ENCODE measurements at regions not wholly inside any gene's neighbourhood (a gene's known extent, or its start where the extent isn't known, plus 50 kb on each side); places are given as distances from the start of the nearest gene placed in this dataset.
A peak's percentile ranks its signal among the peaks of the same experiment; 100 is the strongest.

DNA sequence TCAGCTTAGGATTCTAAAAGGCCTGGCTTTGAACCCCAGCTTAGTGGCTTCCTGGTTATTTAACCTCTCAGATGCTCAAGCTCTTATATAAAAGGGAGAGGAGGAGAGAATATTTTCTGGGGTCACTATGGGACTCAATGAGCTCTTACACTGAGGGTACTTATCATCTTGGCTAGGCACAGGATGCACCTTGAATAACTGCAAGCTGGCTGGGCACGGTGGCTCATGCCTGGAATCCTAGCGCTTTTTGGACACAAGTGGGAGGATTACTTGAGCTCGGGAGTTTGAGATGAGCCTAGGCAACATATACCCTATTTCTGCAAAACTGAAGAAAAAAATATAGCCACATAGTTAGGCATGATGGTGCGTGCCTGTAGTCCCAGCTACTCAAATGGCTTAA lies 665.3 kb upstream of the RBFOX1 start:
- DNase-seq (ENCODE audit: low read depth) = no peak

- no peak for DNase-seq (ENCODE audit: low read depth)
These were observed 667.5 kb upstream of the RBFOX1 start for GRCh38 chr16:6665126-6665525.

GRCh38 chr16:6663668-6664067 lies 669.0 kb upstream of the RBFOX1 start:
- no peak for DNase-seq (ENCODE audit: low read depth)

GRCh38 chr16:6656760-6657159 lies 675.9 kb upstream of the RBFOX1 start:
- DNase-seq (ENCODE audit: low read depth) = no peak

GRCh38 chr16:6646891-6647290 lies 685.8 kb upstream of the RBFOX1 start:
- no peak for DNase-seq (ENCODE audit: low read depth)

DNA sequence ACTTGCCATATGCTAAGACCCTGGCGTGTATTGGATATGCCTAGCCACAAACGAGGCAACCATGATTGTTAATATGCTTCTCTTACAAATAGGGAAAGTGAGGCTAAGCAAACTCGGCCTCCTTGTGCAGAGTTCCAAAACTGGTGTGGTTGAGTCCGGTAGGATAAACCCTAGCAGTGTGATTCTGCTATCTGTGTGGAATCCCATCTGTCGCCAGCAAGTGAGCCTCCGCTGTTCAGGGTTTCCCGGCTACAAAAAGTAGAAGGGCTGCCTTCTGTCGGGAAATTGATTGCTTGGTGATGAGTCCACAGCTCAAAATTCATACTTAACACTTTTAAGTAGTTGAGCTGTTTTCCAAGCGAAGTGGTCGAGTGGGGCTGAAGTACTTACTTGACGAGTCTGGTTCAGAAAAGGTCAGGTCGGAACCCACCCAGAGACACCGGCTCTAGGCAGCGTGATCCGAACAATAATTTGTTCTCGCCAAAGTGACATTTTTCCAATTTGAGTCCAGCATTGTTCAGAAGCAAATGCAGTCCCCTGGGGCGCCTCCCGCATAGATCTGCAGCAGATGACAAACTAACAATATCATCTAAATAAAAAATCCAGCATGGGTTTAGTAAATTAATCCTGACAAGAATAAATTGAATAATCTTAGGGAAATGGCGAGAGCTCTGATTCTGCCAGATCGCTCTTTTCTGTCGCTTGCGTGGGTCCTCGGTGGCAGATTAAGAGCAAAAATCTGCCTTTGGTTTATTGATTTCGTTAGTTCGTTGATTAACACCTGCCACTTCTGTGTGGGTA lies 686.7 kb upstream of the RBFOX1 start:
- no peak for DNase-seq (ENCODE audit: low read depth)

DNA sequence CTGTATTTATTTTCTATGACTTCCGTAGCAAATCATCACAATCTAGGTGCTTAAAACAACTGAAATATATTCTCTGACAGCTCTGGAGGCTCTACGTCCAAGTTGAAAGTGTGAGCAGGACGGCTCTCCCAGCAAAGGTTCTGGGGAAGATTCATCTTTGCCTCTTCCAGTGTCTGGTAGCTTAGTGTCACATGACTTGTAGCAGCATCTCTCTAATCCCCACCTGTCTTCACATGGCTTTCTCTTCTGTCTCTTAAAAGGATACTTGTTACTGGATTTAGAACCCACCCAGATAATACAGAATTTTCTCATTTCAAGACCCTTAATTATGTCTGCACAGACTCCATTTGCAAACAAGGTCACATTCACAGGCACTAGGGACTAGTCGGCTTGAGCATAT lies 687.7 kb upstream of the RBFOX1 start:
- no peak for DNase-seq (ENCODE audit: low read depth)

DNA sequence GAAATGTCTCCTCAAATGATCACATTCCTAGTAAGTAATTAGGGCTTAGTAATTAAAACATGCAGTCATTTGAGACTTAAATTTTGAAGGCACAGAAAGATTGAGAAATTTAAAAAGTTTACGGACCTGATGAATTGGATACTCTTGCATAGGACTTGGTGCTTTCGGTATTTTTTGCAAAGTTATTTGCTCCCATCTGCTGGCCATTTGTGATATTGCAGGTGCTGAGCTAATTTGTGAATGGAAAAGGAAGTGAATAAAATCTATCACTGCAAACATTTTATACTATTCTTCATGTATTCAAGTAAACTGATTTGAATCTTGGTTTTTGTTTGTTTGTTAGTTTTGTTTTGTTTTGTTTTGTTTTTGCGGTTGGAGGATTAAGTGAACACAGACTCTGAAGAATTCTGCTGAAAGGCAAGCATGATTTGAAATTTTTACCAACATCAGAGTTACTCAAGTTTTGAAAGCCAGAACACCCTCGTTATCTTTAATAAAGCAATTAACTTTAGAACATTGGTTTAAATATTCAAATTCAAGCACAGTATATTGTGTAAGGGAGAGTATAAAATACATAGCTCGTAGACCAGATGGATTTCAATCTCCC lies 689.5 kb upstream of the RBFOX1 start:
- peak; percentile 45 for DNase-seq (ENCODE audit: low read depth)

- DNase-seq (ENCODE audit: low read depth) = no peak
These were observed 690.4 kb upstream of the RBFOX1 start for GRCh38 chr16:6642271-6642670.

DNA sequence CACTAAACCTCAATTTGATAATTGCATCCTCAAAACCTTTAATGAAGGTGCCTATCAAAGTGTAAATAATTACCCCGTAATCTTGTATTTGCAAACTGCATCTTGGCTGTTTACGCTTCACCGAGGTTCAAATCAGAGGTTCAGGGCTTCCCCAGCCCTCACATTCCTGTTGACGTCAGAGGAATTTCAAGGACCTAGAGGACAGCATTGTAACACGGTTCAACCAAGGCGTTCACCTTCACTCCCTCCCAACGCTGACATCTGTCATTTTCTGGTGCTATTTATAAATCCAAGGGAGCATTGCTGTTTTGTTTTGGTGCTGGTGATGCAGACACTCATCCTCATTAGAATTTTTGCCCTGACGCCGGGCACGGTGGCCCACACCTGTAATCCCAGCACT lies 691.6 kb upstream of the RBFOX1 start:
- no peak for DNase-seq (ENCODE audit: low read depth)

DNA sequence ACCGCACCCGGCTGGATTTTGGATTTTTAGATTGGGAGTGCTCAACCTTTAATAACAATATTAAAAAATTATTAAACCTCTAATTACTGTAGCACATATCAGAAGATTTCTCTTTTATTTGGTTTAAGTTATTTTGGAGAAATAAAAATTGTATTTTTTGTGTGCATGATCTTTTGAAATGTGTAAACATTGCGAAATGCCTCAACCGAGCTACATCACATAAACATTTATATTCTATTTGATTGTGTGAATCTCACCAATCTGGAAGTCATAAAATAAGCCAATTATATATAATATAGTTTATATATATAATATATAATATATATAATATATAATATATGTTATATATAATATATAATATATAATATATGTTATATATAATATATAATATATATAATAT lies 696.2 kb upstream of the RBFOX1 start:
- DNase-seq (ENCODE audit: low read depth) = no peak

DNA sequence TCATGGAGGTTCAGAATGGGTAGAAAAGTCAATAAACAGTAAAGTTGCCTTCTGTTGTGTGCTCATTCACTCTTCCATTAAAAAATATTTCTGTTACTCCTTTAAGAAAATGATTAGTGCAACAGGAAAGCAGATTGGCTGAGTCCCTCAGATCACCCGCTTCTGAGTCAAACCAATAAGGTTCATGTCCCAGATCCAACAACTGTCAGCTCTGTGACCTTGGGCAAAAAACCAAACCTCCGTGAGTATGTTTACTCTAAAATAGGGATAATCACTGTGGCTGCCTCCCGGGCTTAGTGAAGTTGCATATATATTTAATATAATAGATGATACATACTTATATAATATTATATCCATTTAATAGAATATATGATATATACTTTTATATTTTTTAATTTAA lies 698.5 kb upstream of the RBFOX1 start:
- no peak for DNase-seq (ENCODE audit: low read depth)

DNA sequence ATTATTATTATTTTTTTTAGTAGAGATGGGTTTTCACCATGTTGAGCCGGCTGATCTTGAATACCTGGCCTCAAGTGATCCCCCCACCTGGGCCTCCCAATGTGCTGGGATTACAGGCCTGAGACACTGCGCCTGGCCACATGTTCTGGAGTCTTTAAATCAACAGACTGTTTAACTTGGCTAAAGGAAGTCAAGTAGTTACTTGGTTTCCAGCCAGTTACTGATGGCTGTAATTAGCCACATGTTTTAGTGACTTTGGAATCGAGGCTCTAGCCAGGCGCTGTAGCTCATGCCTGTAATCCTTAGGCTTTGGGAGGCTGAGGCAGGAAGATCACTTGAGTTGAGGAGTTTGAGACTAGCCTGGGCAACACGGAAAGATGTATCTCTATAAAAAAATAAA lies 699.2 kb upstream of the RBFOX1 start:
- DNase-seq (ENCODE audit: low read depth) = no peak

DNA sequence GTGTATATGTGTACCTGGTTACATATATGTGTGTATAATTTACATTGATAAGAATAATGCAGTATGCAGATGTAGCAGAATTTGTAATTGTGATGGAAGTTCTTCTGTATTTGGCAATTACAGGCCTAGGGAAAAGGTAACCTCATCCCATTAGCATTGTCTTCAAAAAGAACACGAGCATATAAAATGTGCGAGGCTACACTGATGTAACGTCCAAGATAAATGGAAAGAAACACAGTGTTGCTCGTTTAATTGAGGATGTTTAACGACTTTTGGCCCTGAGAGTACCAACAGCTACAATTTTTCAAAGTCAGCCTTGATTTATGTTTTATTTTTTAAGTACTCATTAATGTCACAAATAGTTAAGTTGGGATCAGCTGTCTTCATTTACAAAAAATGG lies 703.5 kb upstream of the RBFOX1 start:
- no peak for DNase-seq (ENCODE audit: low read depth)

DNA sequence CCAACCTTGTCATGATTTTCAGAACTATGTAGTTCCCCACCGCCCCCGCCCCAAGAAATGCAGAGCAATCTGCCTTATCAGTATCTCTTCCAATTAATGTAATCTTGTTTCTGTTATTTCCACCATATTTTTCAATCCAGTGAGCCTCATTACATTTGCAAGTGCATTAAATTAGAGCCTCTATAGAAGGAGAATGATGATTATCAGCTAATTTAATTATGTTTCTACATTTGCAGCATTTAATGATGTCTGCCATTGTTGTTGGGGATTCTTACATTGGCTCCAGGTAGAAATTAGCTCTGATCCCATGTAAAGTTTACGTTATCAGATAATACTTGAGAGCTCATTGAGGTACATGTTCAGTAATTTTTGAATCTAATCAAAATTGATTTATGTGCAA lies 707.0 kb upstream of the RBFOX1 start:
- no peak for DNase-seq (ENCODE audit: low read depth)

GRCh38 chr16:6618874-6619273 lies 713.8 kb upstream of the RBFOX1 start:
- DNase-seq (ENCODE audit: low read depth) = no peak

- no peak for DNase-seq (ENCODE audit: low read depth)
These were observed 715.9 kb upstream of the RBFOX1 start for GRCh38 chr16:6616746-6617145.

DNA sequence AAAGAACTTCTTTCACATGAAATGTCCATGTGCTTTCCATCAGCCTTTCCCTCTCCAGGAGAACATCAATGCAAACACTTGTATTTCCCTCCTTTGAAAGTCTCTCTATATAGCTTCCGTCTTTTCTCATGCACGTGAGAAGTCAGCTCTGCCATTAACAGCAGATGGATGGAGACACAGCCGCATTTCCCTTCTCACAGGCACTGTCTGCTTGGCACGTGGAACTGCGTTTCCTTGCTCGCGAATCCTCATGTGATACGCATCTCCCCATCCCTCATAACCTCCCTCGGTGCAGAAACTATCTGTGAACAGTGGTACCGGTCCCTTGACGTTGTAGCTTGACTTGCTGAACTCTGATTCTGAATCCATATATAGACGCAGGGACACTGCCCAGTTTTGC lies 717.0 kb upstream of the RBFOX1 start:
- no peak for DNase-seq (ENCODE audit: low read depth)

GRCh38 chr16:6611535-6611934 lies 721.1 kb upstream of the RBFOX1 start:
- DNase-seq (ENCODE audit: low read depth) = no peak

DNA sequence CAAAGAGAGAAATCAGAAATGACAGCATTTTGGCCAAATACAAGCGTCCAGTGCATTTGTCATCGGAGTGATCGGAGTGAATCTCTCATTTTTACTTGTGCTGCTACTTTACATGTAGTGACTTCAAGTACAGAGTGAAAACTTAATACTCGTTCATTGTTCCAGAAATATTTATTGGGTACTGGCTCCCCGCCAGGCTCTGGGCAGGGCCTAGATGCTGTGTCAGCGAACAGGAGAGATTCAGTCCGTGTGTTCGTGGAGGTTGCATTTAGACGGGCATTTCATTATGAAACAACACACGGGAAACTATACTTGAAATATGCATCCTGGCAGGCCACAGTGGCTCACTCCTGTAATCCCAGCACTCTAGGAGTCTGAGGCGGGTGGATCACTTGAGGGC lies 727.2 kb upstream of the RBFOX1 start:
- no peak for DNase-seq (ENCODE audit: low read depth)

- no peak for DNase-seq (ENCODE audit: low read depth)
These were observed 728.8 kb upstream of the RBFOX1 start for GRCh38 chr16:6603780-6604325.

DNA sequence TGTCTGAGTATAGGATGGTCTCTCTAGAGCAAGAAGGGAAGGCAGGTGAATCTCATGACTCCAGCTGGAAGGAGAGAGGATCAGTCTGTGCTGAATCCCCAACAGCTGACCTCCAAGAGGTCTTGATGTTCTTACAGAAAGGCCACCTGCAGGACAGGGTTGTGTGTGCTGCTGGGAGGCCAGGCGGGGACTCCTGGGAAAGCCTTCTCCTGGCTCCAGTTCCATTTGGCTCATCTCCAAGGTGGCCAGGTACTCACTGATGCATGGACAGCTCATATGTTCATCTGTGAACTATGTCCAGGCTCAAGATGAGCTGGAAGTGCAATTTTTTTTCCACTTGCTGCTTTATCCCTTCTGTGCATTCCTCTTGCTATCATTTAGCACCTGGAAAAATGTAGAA lies 730.2 kb upstream of the RBFOX1 start:
- no peak for DNase-seq (ENCODE audit: low read depth)

DNA sequence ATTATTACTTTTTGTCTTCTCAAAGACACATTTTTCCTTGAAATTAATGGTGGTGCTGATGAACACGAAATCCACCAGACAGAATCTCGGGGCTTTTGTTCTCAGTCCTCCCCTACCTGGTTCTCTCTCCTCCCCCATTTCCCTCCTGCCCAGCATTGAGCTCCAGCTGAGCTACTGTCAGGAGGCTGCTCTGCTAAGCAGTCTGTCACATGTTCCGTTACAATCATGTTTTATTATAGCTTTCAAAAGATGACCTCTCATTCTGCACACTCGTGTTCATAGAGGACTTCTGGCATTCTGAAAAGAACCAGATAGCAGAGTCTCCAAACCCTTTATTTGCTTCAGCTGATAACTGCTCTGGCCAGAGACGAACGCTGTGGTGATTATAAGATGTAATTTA lies 732.5 kb upstream of the RBFOX1 start:
- DNase-seq (ENCODE audit: low read depth) = no peak

- DNase-seq (ENCODE audit: low read depth) = no peak
These were observed 738.8 kb upstream of the RBFOX1 start for GRCh38 chr16:6593799-6594198.
